GM12878 (cell line): ENCODE measurements at regions not wholly inside any gene's neighbourhood (a gene's known extent, or its start where the extent isn't known, plus 50 kb on each side); places are given as distances from the start of the nearest gene placed in this dataset.

Experiments
- ATAC-seq: fragments of 200-7000 bp; cut with Tn5 transposase; 3 replicates; pipeline ENCODE4 v1.9.1; 2020; ENCODE audit warnings: mild to moderate bottlenecking, moderate library complexity
- BruUV-seq: library from RNA; stranded (reverse); fragments of 400-500 nt; replicated peaks from 2 replicates; lab custom pipeline; 2021; lab: Mats Ljungman, UMichigan
- CTCF ChIA-PET: fragments of 300-600 bp; sonication (Branson Sonifier 250); formaldehyde crosslinking; extraction: SDS; loops from one replicate; lab custom pipeline; 2021; ENCODE audit warnings: inconsistent platforms; lab: Yijun Ruan, JAX
- POLR2A ChIA-PET: fragments of 350-600 bp; formaldehyde crosslinking; extraction: SDS; loops from one replicate; lab custom pipeline; 2021; ENCODE audit warnings: inconsistent platforms; lab: Charles Lee
- RAD21 ChIA-PET: fragments of 300-600 bp; sonication (Branson Sonifier 250); formaldehyde crosslinking; loops from one replicate; lab custom pipeline; 2023; ENCODE audit warnings: antibody characterized with exemption; ENCODE audit not compliant: unreplicated experiment; lab: Charles Lee
- SMC1A ChIA-PET: fragments of 300-600 bp; sonication (Branson Sonifier 250); formaldehyde crosslinking; loops from one replicate; lab custom pipeline; 2023; ENCODE audit not compliant: unreplicated experiment, uncharacterized antibody; lab: Charles Lee
- DNase-seq: peaks from one replicate; pipeline ENCODE4 v3.0.0-alpha.2; 2011; ENCODE audit warnings: low read depth, low spot score
- FAIRE-seq: peaks from 3 replicates; lab custom pipeline; 2011; peaks lifted over from hg19 to GRCh38; lab: Jason Lieb, UNC
- H2AFZ ChIP-seq: 2 replicates; pipeline ENCODE4 v1.6.0; 2011; ENCODE audit warnings: low read depth, low read length, control low read depth; ENCODE audit not compliant: control insufficient read depth
- H3K27ac ChIP-seq: 2 replicates; pipeline ENCODE4 v1.5.1; 2011; ENCODE audit warnings: control low read depth; ENCODE audit not compliant: control insufficient read depth, insufficient read depth
- H3K27me3 ChIP-seq, 2 experiments: replicated peaks in 1 of 2; 2 replicates each; pipeline versions ENCODE4 v1.6.0 to v1.6.1; 2011; ENCODE audit warnings: low read length in 1 of 2; ENCODE audit not compliant: control insufficient read depth in 2 of 2, insufficient read depth in 2 of 2
- H3K36me3 ChIP-seq, 2 experiments: 2 replicates each; pipeline ENCODE4 v1.5.1; 2011; ENCODE audit warnings: low read length in 1 of 2; ENCODE audit not compliant: control insufficient read depth in 2 of 2, insufficient read depth in 2 of 2
- H3K4me1 ChIP-seq: 2 replicates; pipeline ENCODE4 v1.6.1; 2011; ENCODE audit warnings: mild to moderate bottlenecking, low read length, moderate library complexity, mixed read lengths; ENCODE audit not compliant: control insufficient read depth, insufficient read depth
- H3K4me2 ChIP-seq: 2 replicates; pipeline ENCODE4 v1.6.0; 2011; ENCODE audit warnings: control low read depth; ENCODE audit not compliant: control insufficient read depth, insufficient read depth
- H3K4me3 ChIP-seq: fragments of 200-600 bp; sonication (generic); 2 replicates; pipeline ENCODE4 v1.5.1; 2016
- H3K79me2 ChIP-seq: 2 replicates; pipeline ENCODE4 v1.6.0; 2011; ENCODE audit warnings: low read length; ENCODE audit not compliant: control insufficient read depth, insufficient read depth
- H3K9ac ChIP-seq: 2 replicates; pipeline ENCODE4 v1.8.0; 2011; ENCODE audit warnings: low read length, control low read depth, mixed read lengths; ENCODE audit not compliant: control insufficient read depth, insufficient read depth
- H3K9me3 ChIP-seq: replicated peaks from 3 replicates; pipeline ENCODE4 v1.5.1; 2011; ENCODE audit warnings: mild to moderate bottlenecking, low read length; ENCODE audit not compliant: control insufficient read depth, insufficient read depth
- H4K20me1 ChIP-seq: 2 replicates; pipeline ENCODE4 v1.6.0; 2011; ENCODE audit not compliant: control insufficient read depth, insufficient read depth
- ATF7 ChIP-seq: fragments of 450-650 bp; IDR thresholded peaks from 2 replicates; pipeline ENCODE4 v1.6.1; 2016; ENCODE audit warnings: low read depth, mild to moderate bottlenecking
- BCL11A ChIP-seq: IDR thresholded peaks from 2 replicates; pipeline ENCODE4 v1.6.1; 2011; ENCODE audit warnings: low read depth, low read length
- BRCA1 ChIP-seq: IDR thresholded peaks from 2 replicates; pipeline ENCODE4 v1.6.1; 2011; ENCODE audit warnings: low read depth, low read length, improper control_type of control experiment
- PML ChIP-seq: IDR thresholded peaks from 2 replicates; pipeline ENCODE4 v1.6.1; 2012; ENCODE audit warnings: low read length, inconsistent platforms
- RAD51 ChIP-seq: fragments of 450-650 bp; IDR thresholded peaks from 2 replicates; pipeline ENCODE4 v1.6.1; 2016; ENCODE audit warnings: moderate library complexity, mild to moderate bottlenecking, inconsistent platforms
- RUNX3 ChIP-seq: IDR thresholded peaks from 2 replicates; pipeline ENCODE4 v1.6.1; 2012; ENCODE audit warnings: low read length, inconsistent platforms
- SP1 ChIP-seq: IDR thresholded peaks from one replicate; pipeline ENCODE4 v1.6.1; 2011; ENCODE audit warnings: low read depth, low read length
- YBX1 ChIP-seq: fragments of 450-650 bp; IDR thresholded peaks from 2 replicates; pipeline ENCODE4 v1.6.1; 2016; ENCODE audit warnings: antibody characterized with exemption
- ZNF207 ChIP-seq: fragments of 450-650 bp; IDR thresholded peaks from 2 replicates; pipeline ENCODE4 v1.6.1; 2014; ENCODE audit warnings: antibody characterized with exemption, mild to moderate bottlenecking, borderline replicate concordance
- ZSCAN29 ChIP-seq: fragments of 450-650 bp; IDR thresholded peaks from 2 replicates; pipeline ENCODE4 v1.6.1; 2017; ENCODE audit warnings: mild to moderate bottlenecking, moderate library complexity
- WGBS: methylation state at CpG from one replicate; pipeline ENCODE4 v1.1.6; 2016; ENCODE audit warnings: low lambda C conversion rate; ENCODE audit not compliant: insufficient replicate concordance, insufficient coverage; ENCODE audit errors: missing lambda C conversion rate; 5-methylcytosine and 5-hydroxymethylcytosine counted together
- in situ Hi-C: fragments of 300-500 bp; cut with MboI; formaldehyde crosslinking; loops from 9 replicates; pipeline ENCODE4 v1.14.3; 2018; ENCODE audit warnings: mixed read lengths
- intact Hi-C: fragments of 100-400 bp; cut with micrococcal nuclease; formaldehyde crosslinking; loops from one replicate; pipeline ENCODE4 v1.14.2; 2022; ENCODE audit not compliant: unreplicated experiment
- TF ChIP-seq, protein P1 (sequence below): fragments of 450-650 bp; conservative IDR thresholded peaks from 2 replicates; pipeline ENCODE4 v1.6.1; 2017; ENCODE audit warnings: mild to moderate bottlenecking, moderate library complexity
- TF ChIP-seq, protein P2 (sequence below): fragments of 450-650 bp; IDR thresholded peaks from 2 replicates; pipeline ENCODE4 v1.6.1; 2018; ENCODE audit warnings: mild to moderate bottlenecking, low read depth, moderate library complexity; ENCODE audit not compliant: partially characterized antibody

DNA sequence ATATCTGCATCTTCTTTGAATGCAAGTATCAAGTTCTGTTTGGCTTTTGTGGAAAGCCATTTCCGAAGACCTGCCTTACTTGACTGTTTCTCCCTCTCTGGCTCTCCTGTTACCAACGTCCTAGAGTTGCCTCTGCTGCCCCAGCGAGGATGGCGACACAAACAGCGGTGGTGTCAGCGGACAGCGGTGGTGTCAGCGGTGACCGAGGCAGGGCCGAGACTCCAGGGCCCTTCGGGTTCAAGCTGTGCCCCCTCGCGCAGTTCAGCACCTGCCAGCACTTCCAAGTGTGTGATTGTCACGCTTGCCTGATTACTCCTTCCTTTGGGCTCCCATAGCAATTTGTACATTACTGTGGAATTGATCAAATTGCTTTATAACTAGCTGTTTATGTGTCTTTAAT is 336.9 kb upstream of the FAT1 start:
- no peak overlapping the region for H2AFZ ChIP-seq
- no peak for FAIRE-seq
- intact Hi-C loops (no loop called here), in situ Hi-C loops (no loop called here)
- H3K9me3 ChIP-seq, result no peaks in the 10 kb centered on the region; the same call in 2 of the 3 replicates
- WGBS, result 34% methylated on average over 14 of the region's 14 CpGs
- no peaks in the 10 kb centered on the region for H3K4me1 ChIP-seq
- no peak for DNase-seq
- no peak for ATAC-seq
- H3K27ac ChIP-seq, result no peak overlapping the region
- RAD21 ChIA-PET, result no interaction called here
- no peaks in the 10 kb centered on the region for H3K79me2 ChIP-seq
- H3K4me2 ChIP-seq, result no peak overlapping the region
- CTCF ChIA-PET, result no interaction called here
- no peaks in the 10 kb centered on the region for H3K27me3 ChIP-seq
- SMC1A ChIA-PET, result no interaction called here
- BruUV-seq, result no TSS peak
- H3K9ac ChIP-seq, result no peak overlapping the region
- TF ChIP-seq, protein P1, sequence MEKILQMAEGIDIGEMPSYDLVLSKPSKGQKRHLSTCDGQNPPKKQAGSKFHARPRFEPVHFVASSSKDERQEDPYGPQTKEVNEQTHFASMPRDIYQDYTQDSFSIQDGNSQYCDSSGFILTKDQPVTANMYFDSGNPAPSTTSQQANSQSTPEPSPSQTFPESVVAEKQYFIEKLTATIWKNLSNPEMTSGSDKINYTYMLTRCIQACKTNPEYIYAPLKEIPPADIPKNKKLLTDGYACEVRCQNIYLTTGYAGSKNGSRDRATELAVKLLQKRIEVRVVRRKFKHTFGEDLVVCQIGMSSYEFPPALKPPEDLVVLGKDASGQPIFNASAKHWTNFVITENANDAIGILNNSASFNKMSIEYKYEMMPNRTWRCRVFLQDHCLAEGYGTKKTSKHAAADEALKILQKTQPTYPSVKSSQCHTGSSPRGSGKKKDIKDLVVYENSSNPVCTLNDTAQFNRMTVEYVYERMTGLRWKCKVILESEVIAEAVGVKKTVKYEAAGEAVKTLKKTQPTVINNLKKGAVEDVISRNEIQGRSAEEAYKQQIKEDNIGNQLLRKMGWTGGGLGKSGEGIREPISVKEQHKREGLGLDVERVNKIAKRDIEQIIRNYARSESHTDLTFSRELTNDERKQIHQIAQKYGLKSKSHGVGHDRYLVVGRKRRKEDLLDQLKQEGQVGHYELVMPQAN, result no peak
- TF ChIP-seq BCL11A, result no peak
- H4K20me1 ChIP-seq, result no peaks in the 10 kb centered on the region
- H3K4me3 ChIP-seq, result no peak overlapping the region
- POLR2A ChIA-PET, result no interaction called here
- H3K36me3 ChIP-seq, result no peaks in the 10 kb centered on the region

DNA sequence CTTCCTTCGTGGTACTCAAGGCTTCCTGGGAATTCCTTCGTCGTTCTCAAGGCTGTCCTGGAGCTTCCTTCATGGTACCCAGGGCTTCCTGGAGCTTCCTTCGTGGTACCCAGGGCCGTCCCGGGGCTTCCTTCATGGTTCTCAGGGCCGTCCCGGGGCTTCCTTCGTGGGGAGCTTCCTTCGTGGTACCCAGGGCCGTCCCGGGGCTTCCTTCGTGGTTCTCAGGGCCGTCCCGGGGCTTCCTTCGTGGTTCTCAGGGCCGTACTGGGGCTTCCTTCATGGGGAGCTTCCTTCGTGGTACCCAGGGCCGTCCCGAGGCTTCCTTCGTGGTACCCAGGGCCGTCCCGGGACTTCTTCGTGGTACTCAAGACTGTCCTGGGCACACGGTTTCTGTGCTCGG is 339.6 kb upstream of the FAT1 start:
- 28% methylated on average over 21 of the region's 26 CpGs for WGBS
- no peaks in the 10 kb centered on the region for H3K27me3 ChIP-seq
- ATAC-seq, result no peak
- no peaks in the 10 kb centered on the region for H3K36me3 ChIP-seq
- no peaks in the 10 kb centered on the region; the same call in 2 of the 3 replicates for H3K9me3 ChIP-seq
- TF ChIP-seq BRCA1 (no peak), ATF7 (no peak), RUNX3 (no peak), SP1 (no peak), YBX1 (no peak), RAD51 (no peak), PML (no peak), ZNF207 (no peak), ZSCAN29 (no peak)
- TF ChIP-seq, protein P2, sequence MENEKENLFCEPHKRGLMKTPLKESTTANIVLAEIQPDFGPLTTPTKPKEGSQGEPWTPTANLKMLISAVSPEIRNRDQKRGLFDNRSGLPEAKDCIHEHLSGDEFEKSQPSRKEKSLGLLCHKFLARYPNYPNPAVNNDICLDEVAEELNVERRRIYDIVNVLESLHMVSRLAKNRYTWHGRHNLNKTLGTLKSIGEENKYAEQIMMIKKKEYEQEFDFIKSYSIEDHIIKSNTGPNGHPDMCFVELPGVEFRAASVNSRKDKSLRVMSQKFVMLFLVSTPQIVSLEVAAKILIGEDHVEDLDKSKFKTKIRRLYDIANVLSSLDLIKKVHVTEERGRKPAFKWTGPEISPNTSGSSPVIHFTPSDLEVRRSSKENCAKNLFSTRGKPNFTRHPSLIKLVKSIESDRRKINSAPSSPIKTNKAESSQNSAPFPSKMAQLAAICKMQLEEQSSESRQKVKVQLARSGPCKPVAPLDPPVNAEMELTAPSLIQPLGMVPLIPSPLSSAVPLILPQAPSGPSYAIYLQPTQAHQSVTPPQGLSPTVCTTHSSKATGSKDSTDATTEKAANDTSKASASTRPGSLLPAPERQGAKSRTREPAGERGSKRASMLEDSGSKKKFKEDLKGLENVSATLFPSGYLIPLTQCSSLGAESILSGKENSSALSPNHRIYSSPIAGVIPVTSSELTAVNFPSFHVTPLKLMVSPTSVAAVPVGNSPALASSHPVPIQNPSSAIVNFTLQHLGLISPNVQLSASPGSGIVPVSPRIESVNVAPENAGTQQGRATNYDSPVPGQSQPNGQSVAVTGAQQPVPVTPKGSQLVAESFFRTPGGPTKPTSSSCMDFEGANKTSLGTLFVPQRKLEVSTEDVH, result no peak
- TF ChIP-seq, all 136 proteins: peak for 0
- FAIRE-seq (no peak), DNase-seq (no peak)
- POLR2A ChIA-PET, result no interaction called here
- H3K79me2 ChIP-seq, result no peaks in the 10 kb centered on the region
- CTCF ChIA-PET, result interaction anchor here (0.6 kb wide), 1 partner anchor 544 kb away, joined by 3 read pairs; no protein-coding TSS in a partner anchor
- H3K4me1 ChIP-seq, result no peaks in the 10 kb centered on the region
- BruUV-seq, result no TSS peak
- no peak overlapping the region for H3K27ac ChIP-seq
- H3K4me2 ChIP-seq, result no peak overlapping the region
- SMC1A ChIA-PET, result no interaction called here
- no peak overlapping the region for H3K9ac ChIP-seq
- no peak overlapping the region for H3K4me3 ChIP-seq
- no peak overlapping the region for H2AFZ ChIP-seq
- intact Hi-C loops (no loop called here), in situ Hi-C loops (no loop called here)
- H4K20me1 ChIP-seq, result no peaks in the 10 kb centered on the region
- RAD21 ChIA-PET, result no interaction called here
